Effector memory CD4-positive, alpha-beta T cell (primary cell): ENCODE measurements at regions not wholly inside any gene's neighbourhood (a gene's known extent, or its start where the extent isn't known, plus 50 kb on each side); places are given as distances from the start of the nearest gene placed in this dataset.

Experiments
- DNase-seq, 3 donors: peaks; one replicate each; pipeline ENCODE4 v3.0.0-alpha.2; 2020
- H3K27ac ChIP-seq: 2 replicates; pipeline ENCODE4 v1.7.0; 2013; ENCODE audit warnings: mild to moderate bottlenecking, low read length, moderate library complexity; ENCODE audit not compliant: insufficient read depth, poor library complexity, severe bottlenecking
- H3K27me3 ChIP-seq: replicated peaks from 2 replicates; pipeline ENCODE4 v1.7.0; 2013; ENCODE audit warnings: mild to moderate bottlenecking, low read length; ENCODE audit not compliant: insufficient read depth, control insufficient read depth, poor library complexity, severe bottlenecking
- H3K36me3 ChIP-seq: 2 replicates; pipeline ENCODE4 v1.7.0; 2013; ENCODE audit warnings: mild to moderate bottlenecking, low read length, moderate library complexity; ENCODE audit not compliant: control insufficient read depth, insufficient read depth
- H3K4me1 ChIP-seq: 2 replicates; pipeline ENCODE4 v1.7.0; 2013; ENCODE audit warnings: low read length, mild to moderate bottlenecking; ENCODE audit not compliant: control insufficient read depth, insufficient read depth, poor library complexity, severe bottlenecking
- H3K4me3 ChIP-seq: 2 replicates; pipeline ENCODE4 v1.7.0; 2013; ENCODE audit warnings: low read length, low read depth, mild to moderate bottlenecking; ENCODE audit not compliant: insufficient read depth, poor library complexity, severe bottlenecking
- H3K9me3 ChIP-seq: 2 replicates; pipeline ENCODE4 v1.7.0; 2013; ENCODE audit warnings: mild to moderate bottlenecking, low read length, moderate library complexity; ENCODE audit not compliant: control insufficient read depth

DNA sequence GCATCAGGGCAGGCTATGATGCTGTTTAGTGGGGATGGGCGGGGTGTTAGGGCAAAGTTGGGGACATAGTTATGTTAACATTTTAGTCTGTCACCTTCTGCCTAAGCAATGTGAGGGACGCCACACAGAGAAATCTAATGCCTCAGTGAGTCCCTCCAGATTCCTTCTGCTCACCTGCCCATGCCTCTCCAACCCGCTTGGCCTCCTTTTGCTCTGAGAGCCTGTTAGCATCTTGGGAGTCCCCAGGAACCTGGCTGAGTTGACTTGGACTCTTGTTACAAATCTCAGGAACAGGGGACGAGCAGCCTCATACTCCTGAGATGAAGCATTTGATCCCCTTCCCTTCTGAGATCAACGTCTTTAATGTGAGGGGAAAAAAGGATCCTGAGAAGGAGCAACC, 336.8 kb downstream of the CCSER2 start:
- Histone ChIP-seq H3K36me3 (no peaks in the 10 kb centered on the region), H3K4me3 (no peak overlapping the region), H3K27me3 (no peaks in the 10 kb centered on the region), H3K27ac (no peak overlapping the region), H3K9me3 (no peaks in the 10 kb centered on the region), H3K4me1 (no peaks in the 10 kb centered on the region)
- no peak for DNase-seq

DNA sequence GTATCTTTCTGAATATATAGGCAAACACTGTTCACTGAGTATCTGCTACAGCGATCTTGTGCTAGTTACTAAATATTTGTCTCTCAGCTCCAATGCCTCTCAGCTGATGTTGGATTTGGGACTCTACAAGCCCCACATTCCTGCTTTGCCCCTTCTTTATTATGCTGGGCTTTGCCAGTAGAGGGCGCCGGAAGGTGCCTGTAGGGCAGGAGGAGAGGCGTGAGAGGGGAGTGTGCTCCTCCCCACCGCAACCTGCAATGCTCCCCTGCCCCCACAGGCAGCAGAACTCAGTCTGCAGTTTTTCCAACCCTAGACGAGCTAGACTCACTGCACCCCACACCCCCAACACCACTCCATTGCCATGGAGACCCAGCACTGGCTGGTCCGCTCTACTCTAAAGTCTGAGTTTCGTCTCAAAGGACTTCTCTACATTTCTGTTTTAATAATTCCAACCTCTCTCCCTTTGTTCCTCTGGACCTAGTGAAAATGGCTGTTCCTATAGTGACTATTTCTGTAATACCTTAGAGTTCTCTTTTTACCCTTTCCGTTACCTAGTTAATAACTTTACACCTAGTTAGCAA, 337.6 kb downstream of the CCSER2 start:
- no peak for DNase-seq

GRCh38 chr10:84668186-84668763, 339.9 kb downstream of the CCSER2 start:
- H3K36me3 ChIP-seq: no peaks in the 10 kb centered on the region
- no peak overlapping the region for H3K4me3 ChIP-seq
- H3K27me3 ChIP-seq: no peaks in the 10 kb centered on the region
- no peaks in the 10 kb centered on the region for H3K4me1 ChIP-seq
- H3K9me3 ChIP-seq: no peaks in the 10 kb centered on the region
- no peak overlapping the region for H3K27ac ChIP-seq
- DNase-seq: no peak

More for the DNA sequence above, 337.6 kb downstream of the CCSER2 start:
- no peak overlapping the region for H3K27ac ChIP-seq
- no peaks in the 10 kb centered on the region for H3K27me3 ChIP-seq
- H3K9me3 ChIP-seq: no peaks in the 10 kb centered on the region
- H3K36me3 ChIP-seq: no peaks in the 10 kb centered on the region
- no peaks in the 10 kb centered on the region for H3K4me1 ChIP-seq
- H3K4me3 ChIP-seq: no peak overlapping the region

DNA sequence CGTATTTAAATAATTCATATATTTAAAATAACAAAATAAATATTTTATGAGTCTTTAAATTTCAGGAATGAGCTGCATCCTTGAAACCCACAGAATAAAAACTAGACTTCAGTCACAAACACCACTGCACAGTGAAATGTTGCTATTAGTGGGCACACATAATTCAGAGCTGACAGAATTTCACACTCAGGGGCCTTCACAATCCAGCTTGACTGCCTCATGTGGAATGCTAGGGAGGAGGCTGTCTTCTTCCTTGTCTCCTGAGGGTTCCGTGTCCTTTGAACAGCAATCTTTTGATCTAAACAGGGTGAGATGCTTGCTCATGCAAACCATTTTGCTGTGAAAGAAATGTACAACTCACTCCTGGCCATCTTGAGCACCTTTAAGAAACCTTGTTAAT, 346.7 kb downstream of the CCSER2 start:
- Histone ChIP-seq H3K36me3 (no peaks in the 10 kb centered on the region), H3K27me3 (no peaks in the 10 kb centered on the region), H3K4me3 (no peak overlapping the region), H3K27ac (no peak overlapping the region), H3K4me1 (no peaks in the 10 kb centered on the region), H3K9me3 (no peaks in the 10 kb centered on the region)
- no peak for DNase-seq

DNA sequence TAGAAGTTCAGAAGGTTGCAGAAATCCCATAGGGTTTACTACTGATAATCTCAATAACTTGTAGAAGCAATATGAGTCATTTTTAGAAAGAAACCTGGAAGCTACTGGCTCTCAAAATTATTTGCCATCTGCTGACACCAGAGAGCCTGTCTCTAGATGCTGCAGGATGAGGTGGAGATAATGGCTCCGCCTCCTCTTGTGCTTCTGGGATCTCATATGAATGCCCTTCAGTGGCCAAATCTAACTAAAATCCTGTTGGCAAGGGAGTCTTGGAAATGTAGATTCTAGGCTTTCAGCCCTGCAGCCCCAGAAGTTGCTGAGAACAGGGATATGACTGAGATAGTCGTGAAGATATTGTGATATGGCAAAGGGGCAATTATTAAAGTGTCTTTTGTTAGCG, 348.1 kb downstream of the CCSER2 start:
- Histone ChIP-seq H3K36me3 (no peaks in the 10 kb centered on the region), H3K27ac (no peak overlapping the region), H3K9me3 (no peaks in the 10 kb centered on the region), H3K4me3 (no peak overlapping the region), H3K27me3 (no peaks in the 10 kb centered on the region), H3K4me1 (no peaks in the 10 kb centered on the region)
- no peak for DNase-seq

GRCh38 chr10:84681781-84682180, 353.4 kb downstream of the CCSER2 start:
- no peaks in the 10 kb centered on the region for H3K9me3 ChIP-seq
- H3K27me3 ChIP-seq: no peaks in the 10 kb centered on the region
- no peaks in the 10 kb centered on the region for H3K4me1 ChIP-seq
- H3K36me3 ChIP-seq: no peaks in the 10 kb centered on the region
- H3K27ac ChIP-seq: no peak overlapping the region
- H3K4me3 ChIP-seq: no peak overlapping the region
- DNase-seq: no peak

DNA sequence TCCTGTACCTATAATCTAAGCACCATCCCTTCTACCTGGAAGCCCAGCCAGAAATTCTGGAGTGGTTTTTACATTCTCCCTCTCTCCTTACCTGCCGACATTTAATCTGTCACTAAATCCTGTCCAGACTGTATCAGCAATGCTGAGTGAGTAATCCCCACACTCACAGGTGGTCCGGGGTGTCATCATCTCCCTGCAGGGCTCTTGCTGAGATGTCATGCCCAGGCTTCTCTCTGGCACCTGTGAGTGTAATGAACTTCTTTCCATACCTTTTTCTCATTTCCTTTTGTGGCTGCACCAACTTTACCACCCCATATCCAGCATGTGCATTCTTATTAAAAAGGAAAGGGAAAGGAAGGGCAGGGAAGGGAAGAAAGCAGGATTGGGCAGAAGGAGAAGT, 355.2 kb downstream of the CCSER2 start:
- H3K27me3 ChIP-seq: no peaks in the 10 kb centered on the region
- no peaks in the 10 kb centered on the region for H3K36me3 ChIP-seq
- H3K9me3 ChIP-seq: no peaks in the 10 kb centered on the region
- no peak overlapping the region for H3K27ac ChIP-seq
- H3K4me1 ChIP-seq: no peaks in the 10 kb centered on the region
- DNase-seq: no peak
- H3K4me3 ChIP-seq: no peak overlapping the region

DNA sequence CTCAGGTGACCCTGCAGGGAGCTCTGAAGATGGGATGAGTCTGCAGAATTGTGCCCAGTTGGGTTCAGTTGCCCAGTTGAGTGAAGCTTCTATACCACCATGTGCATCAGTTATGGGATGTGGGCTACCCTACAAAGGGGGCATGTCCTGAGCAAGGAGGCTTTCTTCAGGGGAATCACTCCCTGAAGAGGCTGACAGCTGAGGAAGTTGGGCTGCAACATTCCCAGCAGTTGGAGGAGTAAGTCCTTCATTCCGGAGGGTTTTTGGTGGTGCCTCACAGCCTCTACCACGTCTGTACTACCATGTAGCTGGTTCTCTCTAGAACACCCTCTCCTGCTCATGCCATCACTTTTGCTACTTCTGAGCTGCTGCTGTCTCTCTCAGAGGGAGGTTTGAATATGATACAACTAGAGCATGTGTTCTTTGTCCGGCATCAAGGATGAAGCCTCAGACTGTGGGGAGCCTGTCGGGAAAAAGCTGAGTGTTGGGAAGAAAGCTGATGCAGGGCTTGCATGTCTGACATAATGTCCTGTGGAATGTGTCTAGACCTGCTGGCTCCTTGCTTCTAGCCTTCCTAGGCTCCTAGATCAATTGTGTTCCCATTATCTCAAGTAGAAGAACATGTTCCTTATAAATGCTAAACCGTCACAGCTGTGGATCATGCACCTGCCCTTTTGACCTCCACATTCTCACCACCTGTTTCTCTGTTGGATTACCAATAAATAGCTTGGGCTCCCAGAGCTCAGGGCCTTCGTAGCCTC, 355.8 kb downstream of the CCSER2 start:
- Histone ChIP-seq H3K27ac (no peak overlapping the region), H3K4me1 (no peaks in the 10 kb centered on the region), H3K36me3 (no peaks in the 10 kb centered on the region), H3K4me3 (no peak overlapping the region), H3K9me3 (no peaks in the 10 kb centered on the region), H3K27me3 (no peaks in the 10 kb centered on the region)
- DNase-seq: no peak

- no peaks in the 10 kb centered on the region for H3K27me3 ChIP-seq
- no peak for DNase-seq
- H3K4me1 ChIP-seq: no peaks in the 10 kb centered on the region
- no peaks in the 10 kb centered on the region for H3K36me3 ChIP-seq
- H3K9me3 ChIP-seq: no peaks in the 10 kb centered on the region
- H3K27ac ChIP-seq: no peak overlapping the region
- H3K4me3 ChIP-seq: no peak overlapping the region
These were observed 356.8 kb downstream of the CCSER2 start for GRCh38 chr10:84685047-84685660.

DNA sequence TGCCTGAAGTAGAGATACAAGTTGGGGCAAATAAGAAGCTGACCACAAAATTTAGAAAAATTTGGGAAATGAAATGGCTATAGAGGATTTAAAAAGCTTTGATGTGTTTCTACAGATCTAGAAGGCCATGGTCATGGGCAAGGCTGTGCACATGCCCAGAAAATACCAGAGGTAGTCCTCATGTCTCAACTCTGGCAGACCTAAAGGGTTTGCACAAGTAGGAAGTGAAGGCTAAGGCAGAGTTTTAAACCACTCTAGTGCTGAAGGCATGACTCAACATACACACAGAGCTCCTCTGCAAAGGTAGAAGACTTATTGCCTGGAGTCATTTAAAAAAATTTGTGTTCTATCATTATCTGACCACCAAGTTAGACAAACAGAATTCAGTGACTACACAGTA, 364.6 kb downstream of the CCSER2 start:
- H3K4me1 ChIP-seq: no peaks in the 10 kb centered on the region
- no peaks in the 10 kb centered on the region for H3K36me3 ChIP-seq
- DNase-seq: no peak
- no peak overlapping the region for H3K27ac ChIP-seq
- no peak overlapping the region for H3K4me3 ChIP-seq
- H3K9me3 ChIP-seq: peaks cover 11% of the 10 kb centered on the region
- no peaks in the 10 kb centered on the region for H3K27me3 ChIP-seq
